ENCODE measurements at regions not wholly inside any gene's neighbourhood (a gene's known extent, or its start where the extent isn't known, plus 50 kb on each side); places are given as distances from the start of the nearest gene placed in this dataset.

DNA sequence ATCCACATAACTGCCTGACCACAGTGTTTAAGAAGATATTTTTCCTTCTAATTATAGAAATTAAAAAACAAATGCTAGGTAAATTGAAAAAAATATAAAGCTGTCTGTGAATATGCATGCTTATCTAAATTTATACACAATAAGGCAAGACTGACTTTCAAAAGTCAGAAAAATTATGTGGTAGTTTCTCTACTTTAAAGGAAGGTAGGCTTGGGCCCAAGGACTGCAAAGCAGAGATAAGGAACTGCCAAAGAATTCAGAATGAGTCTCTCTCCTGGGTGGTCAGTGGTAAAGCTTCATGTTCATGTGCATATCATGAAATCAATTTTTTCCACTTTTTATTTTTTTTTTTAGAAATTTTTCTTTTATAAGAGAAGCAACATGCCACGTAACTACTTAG lies 998.6 kb downstream of the REEP3 start:
- Histone ChIP-seq H3K36me3 (ENCODE audit: control insufficient read depth in 2 of 2, insufficient read depth in 1 of 2, low read length in 2 of 2) (no peaks in the 10 kb centered on the region), H3K4me3 (ENCODE audit: low read depth, low read length) (no peak overlapping the region), H3K4me1 (ENCODE audit: control insufficient read depth, insufficient read depth, low read length) (no peaks in the 10 kb centered on the region), H3K27ac (ENCODE audit: extremely low read depth, low read depth, low read length) (no peak overlapping the region), H3K9me3 (ENCODE audit: control insufficient read depth, insufficient read depth, low read depth, low read length) (no peaks in the 10 kb centered on the region)
- ChIA-PET CTCF (no interaction called here), POLR2A (no interaction called here)
- TF ChIP-seq IKZF3 (tag by site-specific recombination; IDR thresholded peaks at IDR 0.05) = no peak
- TF ChIP-seq, protein P1, sequence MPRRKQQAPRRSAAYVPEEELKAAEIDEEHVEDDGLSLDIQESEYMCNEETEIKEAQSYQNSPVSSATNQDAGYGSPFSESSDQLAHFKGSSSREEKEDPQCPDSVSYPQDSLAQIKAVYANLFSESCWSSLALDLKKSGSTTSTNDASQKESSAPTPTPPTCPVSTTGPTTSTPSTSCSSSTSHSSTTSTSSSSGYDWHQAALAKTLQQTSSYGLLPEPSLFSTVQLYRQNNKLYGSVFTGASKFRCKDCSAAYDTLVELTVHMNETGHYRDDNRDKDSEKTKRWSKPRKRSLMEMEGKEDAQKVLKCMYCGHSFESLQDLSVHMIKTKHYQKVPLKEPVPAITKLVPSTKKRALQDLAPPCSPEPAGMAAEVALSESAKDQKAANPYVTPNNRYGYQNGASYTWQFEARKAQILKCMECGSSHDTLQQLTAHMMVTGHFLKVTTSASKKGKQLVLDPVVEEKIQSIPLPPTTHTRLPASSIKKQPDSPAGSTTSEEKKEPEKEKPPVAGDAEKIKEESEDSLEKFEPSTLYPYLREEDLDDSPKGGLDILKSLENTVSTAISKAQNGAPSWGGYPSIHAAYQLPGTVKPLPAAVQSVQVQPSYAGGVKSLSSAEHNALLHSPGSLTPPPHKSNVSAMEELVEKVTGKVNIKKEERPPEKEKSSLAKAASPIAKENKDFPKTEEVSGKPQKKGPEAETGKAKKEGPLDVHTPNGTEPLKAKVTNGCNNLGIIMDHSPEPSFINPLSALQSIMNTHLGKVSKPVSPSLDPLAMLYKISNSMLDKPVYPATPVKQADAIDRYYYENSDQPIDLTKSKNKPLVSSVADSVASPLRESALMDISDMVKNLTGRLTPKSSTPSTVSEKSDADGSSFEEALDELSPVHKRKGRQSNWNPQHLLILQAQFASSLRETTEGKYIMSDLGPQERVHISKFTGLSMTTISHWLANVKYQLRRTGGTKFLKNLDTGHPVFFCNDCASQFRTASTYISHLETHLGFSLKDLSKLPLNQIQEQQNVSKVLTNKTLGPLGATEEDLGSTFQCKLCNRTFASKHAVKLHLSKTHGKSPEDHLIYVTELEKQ (tag by site-specific recombination; IDR thresholded peaks at IDR 0.05; ENCODE audit: borderline replicate concordance) = no peak
- no peak for TF ChIP-seq ZNF785 (tag by site-specific recombination; IDR thresholded peaks at IDR 0.05)

- Histone ChIP-seq H3K4me3 (ENCODE audit: low read depth, low read length) (no peak overlapping the region), H3K4me1 (ENCODE audit: control insufficient read depth, insufficient read depth, low read length) (no peaks in the 10 kb centered on the region), H3K27ac (ENCODE audit: extremely low read depth, low read depth, low read length) (no peak overlapping the region), H3K36me3 (ENCODE audit: control insufficient read depth in 2 of 2, insufficient read depth in 1 of 2, low read length in 2 of 2) (no peaks in the 10 kb centered on the region), H3K9me3 (ENCODE audit: control insufficient read depth, insufficient read depth, low read depth, low read length) (no peaks in the 10 kb centered on the region)
- POLR2A ChIA-PET = no interaction called here
- TF ChIP-seq ZNF624 (tag by site-specific recombination; IDR thresholded peaks at IDR 0.05) = no peak
- TF ChIP-seq, protein P2, sequence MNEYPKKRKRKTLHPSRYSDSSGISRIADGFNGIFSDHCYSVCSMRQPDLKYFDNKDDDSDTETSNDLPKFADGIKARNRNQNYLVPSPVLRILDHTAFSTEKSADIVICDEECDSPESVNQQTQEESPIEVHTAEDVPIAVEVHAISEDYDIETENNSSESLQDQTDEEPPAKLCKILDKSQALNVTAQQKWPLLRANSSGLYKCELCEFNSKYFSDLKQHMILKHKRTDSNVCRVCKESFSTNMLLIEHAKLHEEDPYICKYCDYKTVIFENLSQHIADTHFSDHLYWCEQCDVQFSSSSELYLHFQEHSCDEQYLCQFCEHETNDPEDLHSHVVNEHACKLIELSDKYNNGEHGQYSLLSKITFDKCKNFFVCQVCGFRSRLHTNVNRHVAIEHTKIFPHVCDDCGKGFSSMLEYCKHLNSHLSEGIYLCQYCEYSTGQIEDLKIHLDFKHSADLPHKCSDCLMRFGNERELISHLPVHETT (tag by site-specific recombination; IDR thresholded peaks at IDR 0.05) = no peak
- TF ChIP-seq ZNF677 (tag by site-specific recombination; IDR thresholded peaks at IDR 0.05) = no peak
- TF ChIP-seq, protein P3, sequence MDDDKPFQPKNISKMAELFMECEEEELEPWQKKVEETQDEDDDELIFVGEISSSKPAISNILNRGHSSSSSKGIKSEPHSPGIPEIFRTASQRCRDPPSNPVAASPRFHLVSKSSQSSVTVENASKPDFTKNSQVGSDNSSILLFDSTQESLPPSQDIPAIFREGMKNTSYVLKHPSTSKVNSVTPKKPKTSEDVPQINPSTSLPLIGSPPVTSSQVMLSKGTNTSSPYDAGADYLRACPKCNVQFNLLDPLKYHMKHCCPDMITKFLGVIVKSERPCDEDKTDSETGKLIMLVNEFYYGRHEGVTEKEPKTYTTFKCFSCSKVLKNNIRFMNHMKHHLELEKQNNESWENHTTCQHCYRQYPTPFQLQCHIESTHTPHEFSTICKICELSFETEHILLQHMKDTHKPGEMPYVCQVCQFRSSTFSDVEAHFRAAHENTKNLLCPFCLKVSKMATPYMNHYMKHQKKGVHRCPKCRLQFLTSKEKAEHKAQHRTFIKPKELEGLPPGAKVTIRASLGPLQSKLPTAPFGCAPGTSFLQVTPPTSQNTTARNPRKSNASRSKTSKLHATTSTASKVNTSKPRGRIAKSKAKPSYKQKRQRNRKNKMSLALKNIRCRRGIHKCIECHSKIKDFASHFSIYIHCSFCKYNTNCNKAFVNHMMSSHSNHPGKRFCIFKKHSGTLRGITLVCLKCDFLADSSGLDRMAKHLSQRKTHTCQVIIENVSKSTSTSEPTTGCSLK (tag by site-specific recombination; IDR thresholded peaks at IDR 0.05) = no peak
- no peak for TF ChIP-seq ZNF324 (tag by site-specific recombination; IDR thresholded peaks at IDR 0.05)
- no peak for TF ChIP-seq ZNF660 (tag by site-specific recombination; IDR thresholded peaks at IDR 0.05)
- CTCF ChIA-PET = no interaction called here
Measured at GRCh38 chr10:64523065-64523759, 1002.0 kb downstream of the REEP3 start.

DNA sequence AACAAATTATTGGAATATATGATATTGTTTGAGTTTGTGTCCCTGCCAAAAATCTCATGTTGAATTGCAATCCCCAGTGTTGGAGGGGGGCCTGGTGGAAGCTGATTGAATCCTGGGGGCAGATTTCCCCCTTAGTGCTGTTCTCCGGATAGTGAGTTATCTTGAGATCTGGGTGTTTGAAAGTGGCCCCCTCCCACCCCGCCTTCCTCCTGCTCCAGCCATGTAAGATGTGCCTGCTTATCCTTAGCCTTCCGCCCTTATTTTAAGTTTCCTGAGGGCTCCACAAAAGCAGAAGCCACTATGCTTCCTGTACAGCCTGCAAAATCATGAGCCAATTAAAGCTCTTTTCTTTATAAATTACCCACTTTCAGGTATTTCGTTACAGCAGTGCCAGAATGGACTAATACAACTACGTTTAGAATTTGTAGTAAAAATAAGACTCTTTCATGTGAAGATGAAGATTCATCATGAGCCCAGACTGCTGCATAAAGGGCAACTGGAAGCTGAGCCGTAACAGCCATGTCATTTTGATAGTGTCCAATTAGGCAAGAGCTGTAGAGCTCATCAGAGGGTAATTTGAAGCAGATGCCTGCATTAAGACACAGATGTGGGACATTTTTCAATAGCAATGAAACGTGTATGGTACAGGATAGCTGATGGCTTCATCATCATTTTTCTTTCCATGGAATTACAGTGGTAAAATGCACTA lies 1007.2 kb downstream of the REEP3 start:
- no peaks in the 10 kb centered on the region for H3K4me1 ChIP-seq (ENCODE audit: control insufficient read depth, insufficient read depth, low read length)
- H3K36me3 ChIP-seq (ENCODE audit: control insufficient read depth in 2 of 2, insufficient read depth in 1 of 2, low read length in 2 of 2) = no peaks in the 10 kb centered on the region
- no peaks in the 10 kb centered on the region for H3K9me3 ChIP-seq (ENCODE audit: control insufficient read depth, insufficient read depth, low read depth, low read length)
- H3K27ac ChIP-seq (ENCODE audit: extremely low read depth, low read depth, low read length) = no peak overlapping the region
- ChIA-PET POLR2A (no interaction called here), CTCF (no interaction called here)
- no peak overlapping the region for H3K4me3 ChIP-seq (ENCODE audit: low read depth, low read length)
- no peak for TF ChIP-seq SP7 (tag by site-specific recombination; IDR thresholded peaks at IDR 0.05)
- TF ChIP-seq IKZF3 (tag by site-specific recombination; IDR thresholded peaks at IDR 0.05) = no peak
- no peak for TF ChIP-seq ZBTB7A (tag by site-specific recombination; IDR thresholded peaks at IDR 0.05; ENCODE audit: low read depth)
- TF ChIP-seq ZNF660 (tag by site-specific recombination; IDR thresholded peaks at IDR 0.05) = no peak
- no peak for TF ChIP-seq ZBTB1 (tag by site-specific recombination; IDR thresholded peaks at IDR 0.05)
- TF ChIP-seq ZNF529 (tag by site-specific recombination; IDR thresholded peaks at IDR 0.05; ENCODE audit: insufficient replicate concordance) = no peak
- TF ChIP-seq, protein P3 (tag by site-specific recombination; IDR thresholded peaks at IDR 0.05) = no peak
- TF ChIP-seq ZNF26 (tag by site-specific recombination; IDR thresholded peaks at IDR 0.05) = no peak
- TF ChIP-seq ZNF626 (tag by site-specific recombination; IDR thresholded peaks at IDR 0.05) = no peak
- TF ChIP-seq ZNF157 (tag by site-specific recombination; IDR thresholded peaks at IDR 0.05) = no peak
